ENCODE measurements at regions not wholly inside any gene's neighbourhood (a gene's known extent, or its start where the extent isn't known, plus 50 kb on each side); places are given as distances from the start of the nearest gene placed in this dataset.

- TF ChIP-seq ZNF391 (tag by site-specific recombination; IDR thresholded peaks at IDR 0.05; ENCODE audit: borderline replicate concordance, low read depth) = no peak
- TF ChIP-seq INSM2 (tag by site-specific recombination; IDR thresholded peaks at IDR 0.05) = no peak
- TF ChIP-seq ZBTB20 (tag by site-specific recombination; IDR thresholded peaks at IDR 0.05) = no peak
- TF ChIP-seq PRDM10 (tag by site-specific recombination; IDR thresholded peaks at IDR 0.05) = no peak
- TF ChIP-seq ZSCAN16 (tag by site-specific recombination; IDR thresholded peaks at IDR 0.05) = no peak
- no peak for TF ChIP-seq FEZF1 (tag by site-specific recombination; IDR thresholded peaks at IDR 0.05)
- no peak for TF ChIP-seq BCL11A (tag by site-specific recombination; IDR thresholded peaks at IDR 0.05; ENCODE audit: low read depth)
- TF ChIP-seq ZNF324 (tag by site-specific recombination; IDR thresholded peaks at IDR 0.05) = no peak
- TF ChIP-seq PATZ1 (tag by site-specific recombination; IDR thresholded peaks at IDR 0.05) = no peak
- no peak for TF ChIP-seq ZNF629 (tag by site-specific recombination; IDR thresholded peaks at IDR 0.05)
- no peak for TF ChIP-seq ZNF513 (tag by site-specific recombination; IDR thresholded peaks at IDR 0.05)
- TF ChIP-seq ZNF16 (tag by site-specific recombination; IDR thresholded peaks at IDR 0.05; ENCODE audit: low read depth) = no peak
- TF ChIP-seq ZNF184 (tag by site-specific recombination; IDR thresholded peaks at IDR 0.05) = no peak
- TF ChIP-seq WT1 (tag by site-specific recombination; IDR thresholded peaks at IDR 0.05) = no peak
- TF ChIP-seq ZBTB10 (tag by site-specific recombination; IDR thresholded peaks at IDR 0.05) = no peak
- H3K9me3 ChIP-seq (ENCODE audit: control insufficient read depth, insufficient read depth, low read depth, low read length) = no peaks in the 10 kb centered on the region
- H3K4me1 ChIP-seq (ENCODE audit: control insufficient read depth, insufficient read depth, low read length) = no peaks in the 10 kb centered on the region
- no peak overlapping the region for H3K4me3 ChIP-seq (ENCODE audit: low read depth, low read length)
- no peak overlapping the region for H3K27ac ChIP-seq (ENCODE audit: extremely low read depth, low read depth, low read length)
- ChIA-PET POLR2A (no interaction called here), CTCF (interaction anchor here (1.2 to 2.8 kb wide), 3 partner anchors 11 to 214 kb away, joined by 4 to 17 read pairs (median 4); no protein-coding TSS in a partner anchor)
- no peaks in the 10 kb centered on the region for H3K36me3 ChIP-seq (ENCODE audit: control insufficient read depth in 2 of 2, insufficient read depth in 1 of 2, low read length in 2 of 2)
Observed at GRCh38 chr18:11523804-11524203, 85.6 kb upstream of the SLC35G4 start.
